ENCODE measurements at regions not wholly inside any gene's neighbourhood (a gene's known extent, or its start where the extent isn't known, plus 50 kb on each side); places are given as distances from the start of the nearest gene placed in this dataset.
"Not testable (repeated sequence)": the region's sequence is repeated elsewhere in the genome, so short reads cannot be mapped to it uniquely, and the experiment has no call there.

- not testable (repeated sequence) for TF ChIP-seq CTCF (IDR thresholded peaks at IDR 0.05 in 2 of 3, conservative IDR thresholded peaks at IDR 0.05 in 1 of 3; ENCODE audit: borderline replicate concordance in 1 of 3, insufficient read depth in 1 of 3, low read depth in 2 of 3, low read length in 2 of 3); MAX (IDR thresholded peaks at IDR 0.05); CBX3 (IDR thresholded peaks at IDR 0.05; ENCODE audit: low read depth); POLR2AphosphoS5 (IDR thresholded peaks at IDR 0.05; ENCODE audit: low read depth, low read length); ZBTB33 (IDR thresholded peaks at IDR 0.05; ENCODE audit: extremely low read depth, insufficient replicate concordance, low read length); CEBPB (IDR thresholded peaks at IDR 0.05; ENCODE audit: low read depth); ELF1 (IDR thresholded peaks at IDR 0.05; ENCODE audit: borderline replicate concordance, low read depth); SP1 (IDR thresholded peaks at IDR 0.05; ENCODE audit: low read depth); POLR2A (IDR thresholded peaks at IDR 0.05; ENCODE audit: borderline replicate concordance, extremely low read depth, insufficient read depth, insufficient read length); YY1 (IDR thresholded peaks at IDR 0.05; ENCODE audit: extremely low read depth, insufficient replicate concordance, low read depth, low read length); EGR1 (IDR thresholded peaks at IDR 0.05; ENCODE audit: low read depth)
Measured at GRCh38 chr3:75301050-75301449, 363.1 kb upstream of the FRG2C start.

All from HCT116 (cell line).